HUES64 (cell line): ENCODE measurements at regions not wholly inside any gene's neighbourhood (a gene's known extent, or its start where the extent isn't known, plus 50 kb on each side); places are given as distances from the start of the nearest gene placed in this dataset.
"Not testable (repeated sequence)": the region's sequence is repeated elsewhere in the genome, so short reads cannot be mapped to it uniquely, and the experiment has no call there.

ENCODE experiments used
- H3K27ac ChIP-seq: 2 replicates; pipeline ENCODE4 v1.7.0; 2013; ENCODE audit warnings: low read depth, low read length, inconsistent platforms
- H3K27me3 ChIP-seq: 2 replicates; pipeline ENCODE4 v1.6.1; 2013; ENCODE audit warnings: mild to moderate bottlenecking, low read length; ENCODE audit not compliant: insufficient read depth
- H3K36me3 ChIP-seq: 2 replicates; pipeline ENCODE4 v1.6.1; 2013; ENCODE audit warnings: mild to moderate bottlenecking, low read length; ENCODE audit not compliant: insufficient read depth
- H3K4me1 ChIP-seq: 2 replicates; pipeline ENCODE4 v1.6.1; 2013; ENCODE audit warnings: mild to moderate bottlenecking, low read length, moderate library complexity; ENCODE audit not compliant: insufficient read depth
- H3K4me3 ChIP-seq: 2 replicates; pipeline ENCODE4 v1.5.1; 2013; ENCODE audit warnings: mild to moderate bottlenecking, low read length, moderate library complexity
- H3K9ac ChIP-seq: 2 replicates; pipeline ENCODE4 v1.6.1; 2013; ENCODE audit warnings: mild to moderate bottlenecking, low read depth, low read length
- H3K9me3 ChIP-seq: 2 replicates; pipeline ENCODE4 v1.6.1; 2013; ENCODE audit warnings: low read depth, low read length; ENCODE audit not compliant: insufficient read depth
- WGBS: fragments of 150-250, 120-280 bp; methylation state at CpG from one replicate; pipeline ENCODE4 v1.1.7; 2013; ENCODE audit warnings: missing lambda C conversion rate; 5-methylcytosine and 5-hydroxymethylcytosine counted together

- no peak overlapping the region for H3K4me3 ChIP-seq
- H3K9me3 ChIP-seq = no peaks in the 10 kb centered on the region
- WGBS = 95% methylated on average over 5 of the region's 5 CpGs
- H3K36me3 ChIP-seq = no peaks in the 10 kb centered on the region
- no peaks in the 10 kb centered on the region for H3K27me3 ChIP-seq
- no peak overlapping the region for H3K27ac ChIP-seq
- H3K9ac ChIP-seq = no peak overlapping the region
- 0 out of 2 replicates have a peak, but pooled peaks cover 5% of the 10 kb centered on the region for H3K4me1 ChIP-seq
Observed at GRCh38 chr3:31096661-31097395, 202.4 kb upstream of the GADL1 start.

GRCh38 chr3:31100519-31100918 is 206.1 kb upstream of the GADL1 start:
- H3K4me3 ChIP-seq = no peak overlapping the region
- H3K27me3 ChIP-seq = no peaks in the 10 kb centered on the region
- WGBS = no CpG with 5 or more reads among the region's 1 CpG
- no peaks in the 10 kb centered on the region for H3K36me3 ChIP-seq
- H3K9me3 ChIP-seq = no peaks in the 10 kb centered on the region; the same call in 1 of the 2 replicates
- H3K27ac ChIP-seq = no peak overlapping the region
- no peak overlapping the region for H3K9ac ChIP-seq
- peaks cover 12% of the 10 kb centered on the region; the same call in 1 of the 2 replicates for H3K4me1 ChIP-seq

GRCh38 chr3:31101285-31101684 is 206.8 kb upstream of the GADL1 start:
- not testable (repeated sequence) for H3K27me3 ChIP-seq, H3K9ac ChIP-seq, H3K9me3 ChIP-seq, H3K4me3 ChIP-seq, H3K36me3 ChIP-seq, H3K27ac ChIP-seq
- H3K4me1 ChIP-seq = peaks cover 11% of the 10 kb centered on the region; the same call in 1 of the 2 replicates
- WGBS = 65% methylated on average over 1 of the region's 1 CpG

- no peaks in the 10 kb centered on the region for H3K36me3 ChIP-seq
- H3K27ac ChIP-seq = no peak overlapping the region
- H3K9me3 ChIP-seq = no peaks in the 10 kb centered on the region; the same call in 1 of the 2 replicates
- H3K4me3 ChIP-seq = no peak overlapping the region
- no peak overlapping the region for H3K9ac ChIP-seq
- 90% methylated on average over 8 of the region's 8 CpGs for WGBS
- H3K4me1 ChIP-seq = peaks cover 11% of the 10 kb centered on the region; the same call in 1 of the 2 replicates
- H3K27me3 ChIP-seq = no peaks in the 10 kb centered on the region
Observed at GRCh38 chr3:31102196-31102879, 207.9 kb upstream of the GADL1 start.

GRCh38 chr3:31103181-31103580 is 208.7 kb upstream of the GADL1 start:
- Histone ChIP-seq H3K9ac (no peak overlapping the region), H3K9me3 (no peaks in the 10 kb centered on the region; the same call in 1 of the 2 replicates), H3K4me1 (peaks cover 11% of the 10 kb centered on the region; the same call in 1 of the 2 replicates), H3K27ac (no peak overlapping the region), H3K4me3 (no peak overlapping the region), H3K36me3 (no peaks in the 10 kb centered on the region), H3K27me3 (no peaks in the 10 kb centered on the region)
- WGBS = 91% methylated on average over 2 of the region's 2 CpGs

- Histone ChIP-seq H3K9ac (no peak overlapping the region), H3K9me3 (no peaks in the 10 kb centered on the region; the same call in 1 of the 2 replicates), H3K27me3 (no peaks in the 10 kb centered on the region), H3K4me3 (no peak overlapping the region), H3K4me1 (peaks cover 11% of the 10 kb centered on the region; the same call in 1 of the 2 replicates), H3K27ac (no peak overlapping the region), H3K36me3 (no peaks in the 10 kb centered on the region)
- WGBS = 82% methylated on average over 4 of the region's 4 CpGs
Observed at GRCh38 chr3:31103623-31104180, 209.2 kb upstream of the GADL1 start.

- H3K27ac ChIP-seq = no peak overlapping the region
- no peak overlapping the region for H3K9ac ChIP-seq
- WGBS = 98% methylated on average over 1 of the region's 1 CpG
Observed at GRCh38 chr3:31105011-31105410, 210.6 kb upstream of the GADL1 start.

GRCh38 chr3:31105438-31106077 is 211.1 kb upstream of the GADL1 start:
- peaks cover 11% of the 10 kb centered on the region; the same call in 1 of the 2 replicates for H3K4me1 ChIP-seq
- no peaks in the 10 kb centered on the region for H3K27me3 ChIP-seq
- no peak overlapping the region for H3K27ac ChIP-seq
- 97% methylated on average over 2 of the region's 2 CpGs for WGBS
- no peak overlapping the region for H3K9ac ChIP-seq
- no peak overlapping the region for H3K4me3 ChIP-seq
- no peaks in the 10 kb centered on the region; the same call in 1 of the 2 replicates for H3K9me3 ChIP-seq
- H3K36me3 ChIP-seq = no peaks in the 10 kb centered on the region

More at GRCh38 chr3:31105011-31105410, 210.6 kb upstream of the GADL1 start:
- Histone ChIP-seq H3K36me3 (no peaks in the 10 kb centered on the region), H3K4me1 (peaks cover 11% of the 10 kb centered on the region; the same call in 1 of the 2 replicates), H3K27me3 (no peaks in the 10 kb centered on the region), H3K4me3 (no peak overlapping the region), H3K9me3 (no peaks in the 10 kb centered on the region; the same call in 1 of the 2 replicates)

GRCh38 chr3:31106204-31106603 is 211.7 kb upstream of the GADL1 start:
- no peak overlapping the region for H3K9ac ChIP-seq
- no peaks in the 10 kb centered on the region for H3K27me3 ChIP-seq
- no peaks in the 10 kb centered on the region for H3K36me3 ChIP-seq
- no peak overlapping the region for H3K4me3 ChIP-seq
- 94% methylated on average over 2 of the region's 2 CpGs for WGBS
- H3K9me3 ChIP-seq = no peaks in the 10 kb centered on the region; the same call in 1 of the 2 replicates
- no peak overlapping the region for H3K27ac ChIP-seq
- H3K4me1 ChIP-seq = peaks cover 11% of the 10 kb centered on the region; the same call in 1 of the 2 replicates

- no peaks in the 10 kb centered on the region for H3K36me3 ChIP-seq
- H3K27me3 ChIP-seq = no peaks in the 10 kb centered on the region
- H3K9ac ChIP-seq = no peak overlapping the region
- H3K27ac ChIP-seq = no peak overlapping the region
- H3K9me3 ChIP-seq = no peaks in the 10 kb centered on the region; the same call in 1 of the 2 replicates
- H3K4me1 ChIP-seq = peaks cover 11% of the 10 kb centered on the region; the same call in 1 of the 2 replicates
- WGBS = 91% methylated on average over 2 of the region's 2 CpGs
- H3K4me3 ChIP-seq = no peak overlapping the region
Observed at GRCh38 chr3:31106912-31107311, 212.5 kb upstream of the GADL1 start.
